HUES6 (cell line): ENCODE measurements at regions not wholly inside any gene's neighbourhood (a gene's known extent, or its start where the extent isn't known, plus 50 kb on each side); places are given as distances from the start of the nearest gene placed in this dataset.

ENCODE experiments used
- H3K27ac ChIP-seq: 2 replicates; pipeline ENCODE4 v1.7.0; 2013; ENCODE audit warnings: low read depth, mild to moderate bottlenecking, low read length, inconsistent platforms
- H3K27me3 ChIP-seq: 2 replicates; pipeline ENCODE4 v1.6.1; 2013; ENCODE audit warnings: low read length; ENCODE audit not compliant: control insufficient read depth, insufficient read depth
- H3K36me3 ChIP-seq: 2 replicates; pipeline ENCODE4 v1.6.1; 2013; ENCODE audit warnings: low read length; ENCODE audit not compliant: control insufficient read depth, insufficient read depth
- H3K4me1 ChIP-seq: 2 replicates; pipeline ENCODE4 v1.6.1; 2013; ENCODE audit warnings: low read length; ENCODE audit not compliant: control insufficient read depth, insufficient read depth
- H3K4me3 ChIP-seq: 2 replicates; pipeline ENCODE4 v1.5.1; 2013; ENCODE audit warnings: low read depth, low read length
- H3K9ac ChIP-seq: one replicate; pipeline ENCODE4 v1.6.1; 2013; ENCODE audit warnings: mild to moderate bottlenecking, low read length
- H3K9me3 ChIP-seq: 2 replicates; pipeline ENCODE4 v1.6.1; 2013; ENCODE audit warnings: low read depth, low read length; ENCODE audit not compliant: control insufficient read depth, insufficient read depth

GRCh38 chr18:68525091-68525490 is 189.8 kb downstream of the TMX3 start:
- Histone ChIP-seq H3K36me3 (no peaks in the 10 kb centered on the region), H3K9ac (no peak overlapping the region), H3K27me3 (no peaks in the 10 kb centered on the region), H3K9me3 (no peaks in the 10 kb centered on the region), H3K4me3 (no peak overlapping the region), H3K27ac (no peak overlapping the region), H3K4me1 (no peaks in the 10 kb centered on the region)

- Histone ChIP-seq H3K4me3 (no peak overlapping the region), H3K36me3 (no peaks in the 10 kb centered on the region), H3K27ac (no peak overlapping the region), H3K27me3 (no peaks in the 10 kb centered on the region), H3K9ac (no peak overlapping the region), H3K4me1 (peaks cover 2% of the 10 kb centered on the region; the same call in 1 of the 2 replicates), H3K9me3 (no peaks in the 10 kb centered on the region)
Measured at GRCh38 chr18:68520406-68521075, 194.4 kb downstream of the TMX3 start.

GRCh38 chr18:68519336-68519735 is 195.6 kb downstream of the TMX3 start:
- no peak overlapping the region for H3K4me3 ChIP-seq
- peaks cover 2% of the 10 kb centered on the region; the same call in 1 of the 2 replicates for H3K4me1 ChIP-seq
- no peak overlapping the region for H3K9ac ChIP-seq
- H3K9me3 ChIP-seq, result no peaks in the 10 kb centered on the region
- no peaks in the 10 kb centered on the region for H3K36me3 ChIP-seq
- H3K27me3 ChIP-seq, result no peaks in the 10 kb centered on the region
- no peak overlapping the region for H3K27ac ChIP-seq

GRCh38 chr18:68509902-68510301 is 205.0 kb downstream of the TMX3 start:
- Histone ChIP-seq H3K4me1 (no peaks in the 10 kb centered on the region; the same call in 1 of the 2 replicates), H3K4me3 (no peak overlapping the region), H3K27ac (no peak overlapping the region), H3K9me3 (0 out of 2 replicates have a peak, but pooled peaks cover 3% of the 10 kb centered on the region), H3K36me3 (no peaks in the 10 kb centered on the region), H3K27me3 (no peaks in the 10 kb centered on the region), H3K9ac (no peak overlapping the region)

GRCh38 chr18:68507781-68508180 is 207.1 kb downstream of the TMX3 start:
- no peaks in the 10 kb centered on the region for H3K27me3 ChIP-seq
- H3K9ac ChIP-seq, result no peak overlapping the region
- no peak overlapping the region for H3K27ac ChIP-seq
- H3K36me3 ChIP-seq, result no peaks in the 10 kb centered on the region
- 0 out of 2 replicates have a peak, but pooled peaks cover 3% of the 10 kb centered on the region for H3K4me1 ChIP-seq
- 0 out of 2 replicates have a peak, but pooled peaks cover 3% of the 10 kb centered on the region for H3K9me3 ChIP-seq
- no peak overlapping the region for H3K4me3 ChIP-seq

GRCh38 chr18:68505178-68505574 is 209.7 kb downstream of the TMX3 start:
- no peaks in the 10 kb centered on the region for H3K27me3 ChIP-seq
- H3K36me3 ChIP-seq, result no peaks in the 10 kb centered on the region
- H3K4me1 ChIP-seq, result 0 out of 2 replicates have a peak, but pooled peaks cover 3% of the 10 kb centered on the region
- no peak overlapping the region for H3K9ac ChIP-seq
- no peak overlapping the region for H3K4me3 ChIP-seq
- H3K9me3 ChIP-seq, result no peaks in the 10 kb centered on the region
- H3K27ac ChIP-seq, result no peak overlapping the region

- H3K27ac ChIP-seq, result no peak overlapping the region
- no peak overlapping the region for H3K9ac ChIP-seq
- H3K27me3 ChIP-seq, result no peaks in the 10 kb centered on the region
- H3K9me3 ChIP-seq, result no peaks in the 10 kb centered on the region
- no peaks in the 10 kb centered on the region for H3K36me3 ChIP-seq
- 0 out of 2 replicates have a peak, but pooled peaks cover 3% of the 10 kb centered on the region for H3K4me1 ChIP-seq
- no peak overlapping the region for H3K4me3 ChIP-seq
Measured at GRCh38 chr18:68504441-68505177, 210.3 kb downstream of the TMX3 start.

- H3K4me1 ChIP-seq, result peaks cover 18% of the 10 kb centered on the region
- no peak overlapping the region for H3K9ac ChIP-seq
- no peak overlapping the region for H3K4me3 ChIP-seq
- H3K9me3 ChIP-seq, result no peaks in the 10 kb centered on the region
- H3K27ac ChIP-seq, result no peak overlapping the region
- no peaks in the 10 kb centered on the region for H3K36me3 ChIP-seq
- H3K27me3 ChIP-seq, result no peaks in the 10 kb centered on the region
Measured at GRCh38 chr18:68500556-68500955, 214.4 kb downstream of the TMX3 start.

- Histone ChIP-seq H3K27ac (no peak overlapping the region), H3K4me3 (no peak overlapping the region), H3K27me3 (no peaks in the 10 kb centered on the region), H3K9ac (no peak overlapping the region), H3K4me1 (peaks cover 20% of the 10 kb centered on the region), H3K9me3 (no peaks in the 10 kb centered on the region), H3K36me3 (no peaks in the 10 kb centered on the region)
Measured at GRCh38 chr18:68499141-68499540, 215.8 kb downstream of the TMX3 start.

- Histone ChIP-seq H3K27ac (no peak overlapping the region), H3K36me3 (no peaks in the 10 kb centered on the region), H3K4me1 (peaks cover 19% of the 10 kb centered on the region), H3K4me3 (no peak overlapping the region), H3K27me3 (no peaks in the 10 kb centered on the region), H3K9ac (no peak overlapping the region), H3K9me3 (no peaks in the 10 kb centered on the region)
Measured at GRCh38 chr18:68498636-68499035, 216.3 kb downstream of the TMX3 start.

- H3K4me3 ChIP-seq, result no peak overlapping the region
Measured at GRCh38 chr18:68498185-68498584, 216.7 kb downstream of the TMX3 start.

More at GRCh38 chr18:68498185-68498584, 216.7 kb downstream of the TMX3 start:
- no peaks in the 10 kb centered on the region for H3K36me3 ChIP-seq
- no peaks in the 10 kb centered on the region for H3K27me3 ChIP-seq
- H3K9me3 ChIP-seq, result no peaks in the 10 kb centered on the region
- no peak overlapping the region for H3K27ac ChIP-seq
- H3K9ac ChIP-seq, result no peak overlapping the region
- peaks cover 19% of the 10 kb centered on the region for H3K4me1 ChIP-seq
